Mesothelial cell of epicardium (in vitro differentiated cells): ENCODE measurements at regions not wholly inside any gene's neighbourhood (a gene's known extent, or its start where the extent isn't known, plus 50 kb on each side); places are given as distances from the start of the nearest gene placed in this dataset.

Source experiments
- DNase-seq, 2 experiments: peaks; one replicate each; pipeline ENCODE4 v3.0.0; 2021; ENCODE audit warnings: low spot score in 2 of 2; ENCODE audit not compliant: unreplicated experiment in 2 of 2
- H3K27ac Mint-ChIP-seq: 2 replicates; pipeline ENCODE4 v1.8.0; 2021; ENCODE audit warnings: mixed read lengths
- H3K27me3 Mint-ChIP-seq: 2 replicates; pipeline ENCODE4 v1.8.0; 2021; ENCODE audit warnings: low read depth, mixed read lengths
- H3K36me3 Mint-ChIP-seq: 2 replicates; pipeline ENCODE4 v1.8.0; 2021; ENCODE audit warnings: mixed read lengths
- H3K4me1 Mint-ChIP-seq: 2 replicates; pipeline ENCODE4 v1.8.0; 2021; ENCODE audit warnings: mixed read lengths
- H3K4me3 Mint-ChIP-seq: 2 replicates; pipeline ENCODE4 v1.8.0; 2021; ENCODE audit warnings: mild to moderate bottlenecking, moderate library complexity, mixed read lengths
- H3K9me3 Mint-ChIP-seq: 2 replicates; pipeline ENCODE4 v1.8.0; 2021; ENCODE audit warnings: mixed read lengths
- TF ChIP-seq, protein P1 (sequence below): fragments of 200-600 bp; sonication (generic); IDR thresholded peaks from one replicate; pipeline ENCODE4 v1.5.0; 2021; ENCODE audit warnings: antibody characterized with exemption; ENCODE audit not compliant: unreplicated experiment

- Mint-ChIP-seq H3K27me3 (no peaks in the 10 kb centered on the region), H3K9me3 (peaks cover 24% of the 10 kb centered on the region), H3K4me3 (no peak overlapping the region), H3K4me1 (peaks cover 10% of the 10 kb centered on the region), H3K36me3 (peaks cover 4% of the 10 kb centered on the region), H3K27ac (peak overlapping the region; percentile 22)
- TF ChIP-seq, protein P1, sequence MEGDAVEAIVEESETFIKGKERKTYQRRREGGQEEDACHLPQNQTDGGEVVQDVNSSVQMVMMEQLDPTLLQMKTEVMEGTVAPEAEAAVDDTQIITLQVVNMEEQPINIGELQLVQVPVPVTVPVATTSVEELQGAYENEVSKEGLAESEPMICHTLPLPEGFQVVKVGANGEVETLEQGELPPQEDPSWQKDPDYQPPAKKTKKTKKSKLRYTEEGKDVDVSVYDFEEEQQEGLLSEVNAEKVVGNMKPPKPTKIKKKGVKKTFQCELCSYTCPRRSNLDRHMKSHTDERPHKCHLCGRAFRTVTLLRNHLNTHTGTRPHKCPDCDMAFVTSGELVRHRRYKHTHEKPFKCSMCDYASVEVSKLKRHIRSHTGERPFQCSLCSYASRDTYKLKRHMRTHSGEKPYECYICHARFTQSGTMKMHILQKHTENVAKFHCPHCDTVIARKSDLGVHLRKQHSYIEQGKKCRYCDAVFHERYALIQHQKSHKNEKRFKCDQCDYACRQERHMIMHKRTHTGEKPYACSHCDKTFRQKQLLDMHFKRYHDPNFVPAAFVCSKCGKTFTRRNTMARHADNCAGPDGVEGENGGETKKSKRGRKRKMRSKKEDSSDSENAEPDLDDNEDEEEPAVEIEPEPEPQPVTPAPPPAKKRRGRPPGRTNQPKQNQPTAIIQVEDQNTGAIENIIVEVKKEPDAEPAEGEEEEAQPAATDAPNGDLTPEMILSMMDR: no peak
- DNase-seq: no peak
Observed at GRCh38 chr3:194536871-194537637, 50.3 kb upstream of the ATP13A3 start.
